Mesendoderm (in vitro differentiated cells): ENCODE measurements at regions not wholly inside any gene's neighbourhood (a gene's known extent, or its start where the extent isn't known, plus 50 kb on each side); places are given as distances from the start of the nearest gene placed in this dataset.

Experiments
- DNase-seq: peaks from one replicate; pipeline ENCODE4 v3.0.0; 2013
- H2AK5ac ChIP-seq: 2 replicates; pipeline ENCODE4 v1.6.1; 2013; ENCODE audit warnings: low read length, inconsistent platforms
- H2BK120ac ChIP-seq: 2 replicates; pipeline ENCODE4 v1.6.1; 2013; ENCODE audit warnings: low read depth, mild to moderate bottlenecking, low read length, moderate library complexity, mixed read lengths
- H2BK15ac ChIP-seq: replicated peaks from 2 replicates; pipeline ENCODE4 v1.6.1; 2013; ENCODE audit warnings: low read depth, mild to moderate bottlenecking, moderate library complexity
- H2BK5ac ChIP-seq: 2 replicates; pipeline ENCODE4 v1.6.1; 2013; ENCODE audit warnings: low read length, inconsistent platforms
- H3K18ac ChIP-seq: 2 replicates; pipeline ENCODE4 v1.6.1; 2013; ENCODE audit warnings: mild to moderate bottlenecking, low read length, mixed read lengths
- H3K23ac ChIP-seq: one replicate; pipeline ENCODE4 v1.6.1; 2013; ENCODE audit warnings: low read length
- H3K27ac ChIP-seq: 2 replicates; pipeline ENCODE4 v1.5.1; 2013; ENCODE audit warnings: low read depth, mild to moderate bottlenecking, inconsistent platforms, low read length, moderate library complexity
- H3K27me3 ChIP-seq: 2 replicates; pipeline ENCODE4 v1.6.1; 2013; ENCODE audit warnings: low read length, control low read depth, mild to moderate bottlenecking, inconsistent platforms; ENCODE audit not compliant: insufficient read depth, poor library complexity
- H3K36me3 ChIP-seq: 2 replicates; pipeline ENCODE4 v1.6.1; 2013; ENCODE audit warnings: low read length, inconsistent platforms; ENCODE audit not compliant: control insufficient read depth, insufficient read depth
- H3K4ac ChIP-seq: one replicate; pipeline ENCODE4 v1.6.1; 2013; ENCODE audit warnings: low read depth, mild to moderate bottlenecking, low read length, moderate library complexity
- H3K4me1 ChIP-seq: 2 replicates; pipeline ENCODE4 v1.6.1; 2013; ENCODE audit warnings: low read depth, low read length, inconsistent platforms; ENCODE audit not compliant: control insufficient read depth
- H3K4me2 ChIP-seq: 2 replicates; pipeline ENCODE4 v1.6.1; 2013; ENCODE audit warnings: low read length
- H3K4me3 ChIP-seq: 2 replicates; pipeline ENCODE4 v1.5.1; 2013; ENCODE audit warnings: mild to moderate bottlenecking, low read length
- H3K56ac ChIP-seq: one replicate; pipeline ENCODE4 v1.6.1; 2013; ENCODE audit warnings: low read length
- H3K79me1 ChIP-seq: 2 replicates; pipeline ENCODE4 v1.6.1; 2013; ENCODE audit warnings: low read length, inconsistent platforms
- H3K79me2 ChIP-seq: 2 replicates; pipeline ENCODE4 v1.6.1; 2013; ENCODE audit warnings: mild to moderate bottlenecking, low read length; ENCODE audit not compliant: control insufficient read depth, insufficient read depth
- H3K9ac ChIP-seq: 2 replicates; pipeline ENCODE4 v1.6.1; 2013; ENCODE audit warnings: low read length, inconsistent platforms
- H4K5ac ChIP-seq: one replicate; pipeline ENCODE4 v1.6.1; 2013; ENCODE audit warnings: low read length
- H4K8ac ChIP-seq: one replicate; pipeline ENCODE4 v1.6.1; 2013; ENCODE audit warnings: low read depth, mild to moderate bottlenecking, control low read depth, low read length, moderate library complexity
- WGBS: extraction: QIAGEN DNeasy Blood & Tissue Kit; methylation state at CpG from one replicate; pipeline ENCODE4 v1.1.7; 2013; ENCODE audit warnings: low lambda C conversion rate, missing lambda C conversion rate; ENCODE audit not compliant: insufficient coverage; ENCODE audit errors: extremely low coverage; 5-methylcytosine and 5-hydroxymethylcytosine counted together

GRCh38 chr14:62141139-62141538, 378.9 kb downstream of the SNAPC1 start:
- no peak for DNase-seq
- no peak overlapping the region for H3K4me3 ChIP-seq

GRCh38 chr14:62143245-62143644, 381.0 kb downstream of the SNAPC1 start:
- Histone ChIP-seq H4K5ac (no peak overlapping the region), H3K4me1 (no peaks in the 10 kb centered on the region), H3K18ac (no peak overlapping the region), H2BK120ac (no peak overlapping the region), H2AK5ac (no peak overlapping the region), H2BK5ac (no peak overlapping the region), H3K27ac (no peak overlapping the region), H2BK15ac (no peak overlapping the region), H3K4me3 (no peak overlapping the region), H3K36me3 (no peaks in the 10 kb centered on the region), H3K4me2 (no peak overlapping the region), H3K23ac (no peak overlapping the region), H3K56ac (no peak overlapping the region), H3K4ac (no peak overlapping the region), H3K9ac (no peak overlapping the region), H3K27me3 (no peaks in the 10 kb centered on the region), H4K8ac (no peak overlapping the region), H3K79me2 (no peaks in the 10 kb centered on the region), H3K79me1 (no peaks in the 10 kb centered on the region)
- WGBS: no CpG with 5 or more reads among the region's 2 CpGs
- DNase-seq: no peak

More at GRCh38 chr14:62141139-62141538, 378.9 kb downstream of the SNAPC1 start:
- no peaks in the 10 kb centered on the region for H3K79me1 ChIP-seq
- no peak overlapping the region for H3K4me2 ChIP-seq
- H2BK15ac ChIP-seq: no peak overlapping the region
- H4K5ac ChIP-seq: no peak overlapping the region
- no peak overlapping the region for H3K4ac ChIP-seq
- WGBS: no CpG with 5 or more reads among the region's 2 CpGs
- no peaks in the 10 kb centered on the region for H3K79me2 ChIP-seq
- no peak overlapping the region for H2BK5ac ChIP-seq
- H3K27me3 ChIP-seq: no peaks in the 10 kb centered on the region
- H3K23ac ChIP-seq: no peak overlapping the region
- H3K27ac ChIP-seq: no peak overlapping the region
- no peak overlapping the region for H3K56ac ChIP-seq
- no peak overlapping the region for H4K8ac ChIP-seq
- no peak overlapping the region for H2BK120ac ChIP-seq
- no peaks in the 10 kb centered on the region for H3K36me3 ChIP-seq
- H3K9ac ChIP-seq: no peak overlapping the region
- H2AK5ac ChIP-seq: no peak overlapping the region
- no peaks in the 10 kb centered on the region for H3K4me1 ChIP-seq
- no peak overlapping the region for H3K18ac ChIP-seq

GRCh38 chr14:62144863-62145262, 382.6 kb downstream of the SNAPC1 start:
- H3K9ac ChIP-seq: no peak overlapping the region
- H3K27ac ChIP-seq: no peak overlapping the region
- no CpG with 5 or more reads among the region's 1 CpG for WGBS
- no peak overlapping the region for H2BK15ac ChIP-seq
- H4K5ac ChIP-seq: no peak overlapping the region
- no peaks in the 10 kb centered on the region for H3K36me3 ChIP-seq
- no peak overlapping the region for H3K4me2 ChIP-seq
- no peaks in the 10 kb centered on the region for H3K79me1 ChIP-seq
- no peak overlapping the region for H3K18ac ChIP-seq
- H3K27me3 ChIP-seq: no peaks in the 10 kb centered on the region
- no peak overlapping the region for H3K23ac ChIP-seq
- H3K4ac ChIP-seq: no peak overlapping the region
- DNase-seq: no peak
- no peaks in the 10 kb centered on the region for H3K4me1 ChIP-seq
- H4K8ac ChIP-seq: no peak overlapping the region
- no peak overlapping the region for H3K4me3 ChIP-seq
- H3K79me2 ChIP-seq: no peaks in the 10 kb centered on the region
- H2BK120ac ChIP-seq: no peak overlapping the region
- no peak overlapping the region for H2BK5ac ChIP-seq
- H3K56ac ChIP-seq: no peak overlapping the region
- no peak overlapping the region for H2AK5ac ChIP-seq

GRCh38 chr14:62146030-62146429, 383.8 kb downstream of the SNAPC1 start:
- H3K79me2 ChIP-seq: no peaks in the 10 kb centered on the region

GRCh38 chr14:62156052-62156451, 393.8 kb downstream of the SNAPC1 start:
- no peak overlapping the region for H3K4ac ChIP-seq

More at GRCh38 chr14:62146030-62146429, 383.8 kb downstream of the SNAPC1 start:
- H3K56ac ChIP-seq: no peak overlapping the region
- no peak overlapping the region for H2BK120ac ChIP-seq
- no peak overlapping the region for H4K8ac ChIP-seq
- no peak overlapping the region for H2BK5ac ChIP-seq
- WGBS: no CpG with 5 or more reads among the region's 2 CpGs
- DNase-seq: no peak
- no peaks in the 10 kb centered on the region for H3K79me1 ChIP-seq
- H4K5ac ChIP-seq: no peak overlapping the region
- no peaks in the 10 kb centered on the region for H3K36me3 ChIP-seq
- no peaks in the 10 kb centered on the region for H3K27me3 ChIP-seq
- H3K4me3 ChIP-seq: no peak overlapping the region
- H3K9ac ChIP-seq: no peak overlapping the region
- no peak overlapping the region for H3K4me2 ChIP-seq
- H3K4ac ChIP-seq: no peak overlapping the region
- no peak overlapping the region for H3K18ac ChIP-seq
- H3K23ac ChIP-seq: no peak overlapping the region
- no peaks in the 10 kb centered on the region for H3K4me1 ChIP-seq
- H2AK5ac ChIP-seq: no peak overlapping the region
- H2BK15ac ChIP-seq: no peak overlapping the region
- no peak overlapping the region for H3K27ac ChIP-seq

GRCh38 chr14:62158779-62159178, 396.6 kb downstream of the SNAPC1 start:
- H3K23ac ChIP-seq: no peak overlapping the region
- H3K27ac ChIP-seq: no peak overlapping the region
- no peak overlapping the region for H3K4me3 ChIP-seq
- no peak overlapping the region for H3K4ac ChIP-seq
- no peak overlapping the region for H4K5ac ChIP-seq
- H3K27me3 ChIP-seq: no peaks in the 10 kb centered on the region
- H3K18ac ChIP-seq: no peak overlapping the region
- DNase-seq: no peak
- H4K8ac ChIP-seq: no peak overlapping the region
- no peaks in the 10 kb centered on the region for H3K4me1 ChIP-seq
- H3K4me2 ChIP-seq: no peak overlapping the region
- H2BK15ac ChIP-seq: no peak overlapping the region
- H2BK120ac ChIP-seq: no peak overlapping the region
- WGBS: no CpG with 5 or more reads among the region's 2 CpGs
- H3K9ac ChIP-seq: no peak overlapping the region
- H3K36me3 ChIP-seq: no peaks in the 10 kb centered on the region
- no peak overlapping the region for H2BK5ac ChIP-seq
- no peaks in the 10 kb centered on the region for H3K79me1 ChIP-seq
- no peaks in the 10 kb centered on the region for H3K79me2 ChIP-seq
- H2AK5ac ChIP-seq: no peak overlapping the region
- H3K56ac ChIP-seq: no peak overlapping the region

More at GRCh38 chr14:62156052-62156451, 393.8 kb downstream of the SNAPC1 start:
- Histone ChIP-seq H3K27ac (no peak overlapping the region), H4K5ac (no peak overlapping the region), H3K79me2 (no peaks in the 10 kb centered on the region), H3K36me3 (no peaks in the 10 kb centered on the region), H3K4me3 (no peak overlapping the region), H2BK5ac (no peak overlapping the region), H3K23ac (no peak overlapping the region), H2BK120ac (no peak overlapping the region), H3K79me1 (no peaks in the 10 kb centered on the region), H3K9ac (no peak overlapping the region), H3K4me2 (no peak overlapping the region), H3K18ac (no peak overlapping the region), H2AK5ac (no peak overlapping the region), H3K27me3 (no peaks in the 10 kb centered on the region), H4K8ac (no peak overlapping the region), H2BK15ac (no peak overlapping the region), H3K4me1 (no peaks in the 10 kb centered on the region), H3K56ac (no peak overlapping the region)
- WGBS: no CpG with 5 or more reads among the region's 1 CpG
- no peak for DNase-seq
